ENCODE measurements at regions not wholly inside any gene's neighbourhood (a gene's known extent, or its start where the extent isn't known, plus 50 kb on each side); places are given as distances from the start of the nearest gene placed in this dataset.

GRCh38 chr13:53749306-53749705, 720.7 kb downstream of the OLFM4 start:
- DNase-seq (ENCODE audit: low read depth, low spot score), result no peak
- H3K9ac ChIP-seq (ENCODE audit: control insufficient read depth, extremely low read depth, insufficient read depth, low read length), result no peak overlapping the region
- FAIRE-seq, result no peak
- H3K27me3 ChIP-seq (ENCODE audit: control insufficient read depth, extremely low read depth, insufficient read depth, low read length), result no peaks in the 10 kb centered on the region
- no peaks in the 10 kb centered on the region for H3K9me1 ChIP-seq (ENCODE audit: control insufficient read depth, extremely low read depth, insufficient read depth, low read length)
- no peaks in the 10 kb centered on the region for H3K9me3 ChIP-seq (ENCODE audit: control insufficient read depth, low read depth, low read length)
- H2AFZ ChIP-seq (ENCODE audit: control insufficient read depth, low read length), result no peak overlapping the region
- H3K4me2 ChIP-seq (ENCODE audit: control insufficient read depth, extremely low read depth, insufficient read depth, low read depth, low read length), result no peak overlapping the region
- no peaks in the 10 kb centered on the region for H3K36me3 ChIP-seq (ENCODE audit: control insufficient read depth in 2 of 2, extremely low read depth in 1 of 2, insufficient read depth in 2 of 2, low read length in 2 of 2)
- dilution Hi-C loops (cut with MboI; ENCODE audit: extremely low pct_ligation_motif_present, low sequenced_read_pairs), result no loop called here
- no peaks in the 10 kb centered on the region for H4K20me1 ChIP-seq (ENCODE audit: control insufficient read depth, extremely low read depth, insufficient read depth, low read length)
- H3K79me2 ChIP-seq (ENCODE audit: control insufficient read depth, insufficient read depth, low read length), result no peaks in the 10 kb centered on the region
- H3K4me3 ChIP-seq (ENCODE audit: control insufficient read depth in 2 of 3, extremely low read depth in 1 of 3, insufficient read depth in 2 of 3, low read depth in 1 of 3, low read length in 3 of 3), result no peak overlapping the region
- no peak for TF ChIP-seq EZH2 (IDR thresholded peaks at IDR 0.05; ENCODE audit: low read length)
- no peak for TF ChIP-seq CTCF (optimal IDR thresholded peaks at IDR 0.05 in 1 of 3, IDR thresholded peaks at IDR 0.05 in 1 of 3, conservative IDR thresholded peaks at IDR 0.05 in 1 of 3; ENCODE audit: extremely low read depth in 1 of 3, insufficient read depth in 2 of 3, low read length in 3 of 3)
- no peaks in the 10 kb centered on the region for H3K4me1 ChIP-seq (ENCODE audit: control insufficient read depth, extremely low read depth, insufficient read depth, low read length)
- H3K27ac ChIP-seq (ENCODE audit: control insufficient read depth, insufficient read depth, low read length), result no peak overlapping the region

- DNase-seq (ENCODE audit: low read depth, low spot score) (no peak), FAIRE-seq (no peak)
- H3K36me3 ChIP-seq (ENCODE audit: control insufficient read depth in 2 of 2, extremely low read depth in 1 of 2, insufficient read depth in 2 of 2, low read length in 2 of 2), result no peaks in the 10 kb centered on the region
- H4K20me1 ChIP-seq (ENCODE audit: control insufficient read depth, extremely low read depth, insufficient read depth, low read length), result no peaks in the 10 kb centered on the region
- no peaks in the 10 kb centered on the region for H3K9me1 ChIP-seq (ENCODE audit: control insufficient read depth, extremely low read depth, insufficient read depth, low read length)
- H3K9ac ChIP-seq (ENCODE audit: control insufficient read depth, extremely low read depth, insufficient read depth, low read length), result no peak overlapping the region
- H2AFZ ChIP-seq (ENCODE audit: control insufficient read depth, low read length), result no peak overlapping the region
- peaks cover 11% of the 10 kb centered on the region for H3K9me3 ChIP-seq (ENCODE audit: control insufficient read depth, low read depth, low read length)
- no peaks in the 10 kb centered on the region for H3K27me3 ChIP-seq (ENCODE audit: control insufficient read depth, extremely low read depth, insufficient read depth, low read length)
- H3K4me1 ChIP-seq (ENCODE audit: control insufficient read depth, extremely low read depth, insufficient read depth, low read length), result no peaks in the 10 kb centered on the region
- no peak overlapping the region for H3K4me2 ChIP-seq (ENCODE audit: control insufficient read depth, extremely low read depth, insufficient read depth, low read depth, low read length)
- no peak overlapping the region for H3K4me3 ChIP-seq (ENCODE audit: control insufficient read depth in 2 of 3, extremely low read depth in 1 of 3, insufficient read depth in 2 of 3, low read depth in 1 of 3, low read length in 3 of 3)
- no peaks in the 10 kb centered on the region for H3K79me2 ChIP-seq (ENCODE audit: control insufficient read depth, insufficient read depth, low read length)
- H3K27ac ChIP-seq (ENCODE audit: control insufficient read depth, insufficient read depth, low read length), result no peak overlapping the region
- dilution Hi-C loops (cut with MboI; ENCODE audit: extremely low pct_ligation_motif_present, low sequenced_read_pairs), result no loop called here
- TF ChIP-seq EZH2 (IDR thresholded peaks at IDR 0.05; ENCODE audit: low read length) (no peak), CTCF (optimal IDR thresholded peaks at IDR 0.05 in 1 of 3, IDR thresholded peaks at IDR 0.05 in 1 of 3, conservative IDR thresholded peaks at IDR 0.05 in 1 of 3; ENCODE audit: extremely low read depth in 1 of 3, insufficient read depth in 2 of 3, low read length in 3 of 3) (no peak)
Measured at GRCh38 chr13:53759016-53759415, 730.4 kb downstream of the OLFM4 start.
